Heart left ventricle (tissue), 16 donors: ENCODE measurements at regions not wholly inside any gene's neighbourhood (a gene's known extent, or its start where the extent isn't known, plus 50 kb on each side); places are given as distances from the start of the nearest gene placed in this dataset.

Experiments
- ATAC-seq, 4 donors: fragments of 200-7000 bp; cut with Tn5 transposase; one replicate each; pipeline ENCODE4 v1.9.1; 2020 to 2022; ENCODE audit warnings: moderate library complexity in 4 of 4, mild to moderate bottlenecking in 3 of 4, moderate number of reproducible peaks in 1 of 4
- DNase-seq, 5 donors: peaks; one replicate each; pipeline ENCODE4 v3.0.0-alpha.2; 2020
- H3K27ac ChIP-seq, 12 donors: fragments of 200-600 bp; sonication (generic) in 4 of 12; one replicate each; pipeline versions ENCODE4 v1.5.0 to v1.8.0; 2016 to 2022; ENCODE audit warnings: mild to moderate bottlenecking in 2 of 12
- H3K27me3 ChIP-seq, 9 donors: fragments of 200-600 bp; sonication (generic) in 2 of 9; one replicate each; pipeline versions ENCODE4 v1.5.1 to v1.8.0; 2016 to 2022; ENCODE audit warnings: mild to moderate bottlenecking in 3 of 9
- H3K36me3 ChIP-seq, 9 donors: fragments of 200-600 bp; sonication (generic) in 2 of 9; one replicate each; pipeline versions ENCODE4 v1.5.0 to v1.8.0; 2018 to 2022; ENCODE audit warnings: mild to moderate bottlenecking in 2 of 9
- H3K4me1 ChIP-seq, 12 donors: fragments of 200-600 bp; sonication (generic) in 4 of 12; one replicate each; pipeline versions ENCODE4 v1.5.0 to v1.8.0; 2016 to 2022; ENCODE audit warnings: mild to moderate bottlenecking in 3 of 12
- H3K4me3 ChIP-seq, 12 donors: fragments of 200-600 bp; sonication (generic) in 4 of 12; one replicate each; pipeline versions ENCODE4 v1.5.0 to v1.8.0; 2017 to 2022; ENCODE audit warnings: mild to moderate bottlenecking in 9 of 12, moderate library complexity in 4 of 12
- H3K9me3 ChIP-seq, 12 donors: fragments of 200-600 bp; sonication (generic) in 4 of 12; one replicate each; pipeline versions ENCODE4 v1.5.0 to v1.8.0; 2016 to 2022; ENCODE audit warnings: mild to moderate bottlenecking in 1 of 12
- POLR2A ChIP-seq, 2 donors: fragments of 450-650 bp; IDR thresholded peaks; one replicate each; pipeline ENCODE4 v1.6.1; 2017; ENCODE audit warnings: antibody characterized with exemption in 2 of 2, mild to moderate bottlenecking in 2 of 2, moderate library complexity in 2 of 2
- WGBS, 4 donors: extraction: QIAGEN DNeasy Blood & Tissue Kit in 2 of 4; methylation state at CpG; one replicate each; pipeline versions ENCODE4 v1.1.5 to v1.1.7; 2013 to 2018; 5-methylcytosine and 5-hydroxymethylcytosine counted together
- intact Hi-C, 10 donors: fragments of 100-400 bp; cut with DNase I; formaldehyde crosslinking; loops; one replicate each; pipeline versions ENCODE4 v1.11.1 to v1.14.2; 2022
- TF ChIP-seq, protein P1 (sequence below), 12 donors: fragments of 200-600 bp; sonication (generic) in 4 of 12; IDR thresholded peaks; one replicate each; pipeline versions ENCODE4 v1.5.0 to v1.8.0; 2018 to 2022; ENCODE audit warnings: antibody characterized with exemption in 12 of 12, mild to moderate bottlenecking in 5 of 12
- donor health status: ischemic (EF 13 %, LVEDD 7.1; RV severe dilation, severe dysfunction).
- donor health status: healthy with polysubstance abuse.
- donor health status: DM: no; HTN: yes; CAD: no.
- donor health status: DM: no; HTN: no; CAD: no.
- donor health status: ischemic (EF 25% LVEDD 6.9; RV normal size, moderate dysfunction).
- donor health status: ischemic (EF 25% LVEDD 5.7; RV mildly dilated, moderate dysfunction).
- donor health status: healthy.
- donor health status: DM: yes; HTN: yes; CAD: no.
- donor health status: ischemic (EF 35%, LVEDD 5.7; RV mildly dilated, moderate dysfunction).
- donor health status: nonischemic (EF 11% LVEDD 7.7; RV severe dilation, severe dysfunction).
- donor health status: DM: yes; HTN: yes; CAD: no.
- donor health status: PGD.
- donor health status: ischemic (EF 29% LVEDD 5.4; RV normal size, mild dysfunction).
- donor health status: nonischemic (EF 23%, LVEDD 6.1; RV moderate dilation, normal function).

DNA sequence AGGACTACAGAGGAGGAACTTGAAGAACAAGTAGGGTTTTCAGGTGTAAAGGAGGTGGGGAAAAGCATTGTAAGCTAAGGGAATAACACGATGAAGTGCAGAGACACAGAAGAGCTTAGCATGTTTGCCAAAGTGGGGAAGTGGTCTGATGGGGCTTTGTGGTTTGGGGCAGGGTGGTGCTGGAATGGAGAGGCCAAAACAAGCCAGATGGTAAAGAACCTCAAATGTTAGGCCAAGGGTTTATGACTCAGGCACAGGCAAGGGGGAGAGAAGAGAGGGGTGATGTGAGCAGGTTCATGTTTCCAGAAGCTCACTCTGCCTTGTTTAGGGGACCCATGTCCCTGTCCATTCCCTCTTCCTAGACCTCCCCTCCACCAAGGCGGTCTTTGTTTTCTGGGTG lies 104.5 kb upstream of the YWHAQ start:
- Histone ChIP-seq H3K9me3 (peaks cover 0 to 26% (median 4%) of the 10 kb centered on the region in 12 donors), H3K36me3 (no peaks in the 10 kb centered on the region), H3K4me1 (peaks cover 0 to 24% (median 21%) of the 10 kb centered on the region in 12 donors), H3K4me3 (no peak overlapping the region), H3K27ac (no peak overlapping the region), H3K27me3 (no peaks in the 10 kb centered on the region)
- DNase-seq, result no peak
- no peak for ATAC-seq
- intact Hi-C loops, result loop anchor here in 2 of 10 donors (5.0 kb wide), 2 partner anchors 103 to 178 kb away; partner anchors contain the start of genes ADAM17 (in 1 of the 2) and YWHAQ (in 1 of the 2)
- 90 to 94% (median 91%) methylated on average over 2 of the region's 2 CpGs for WGBS, 4 donors
- TF ChIP-seq POLR2A (IDR thresholded peaks at IDR 0.05), result no peak
- TF ChIP-seq, protein P1, sequence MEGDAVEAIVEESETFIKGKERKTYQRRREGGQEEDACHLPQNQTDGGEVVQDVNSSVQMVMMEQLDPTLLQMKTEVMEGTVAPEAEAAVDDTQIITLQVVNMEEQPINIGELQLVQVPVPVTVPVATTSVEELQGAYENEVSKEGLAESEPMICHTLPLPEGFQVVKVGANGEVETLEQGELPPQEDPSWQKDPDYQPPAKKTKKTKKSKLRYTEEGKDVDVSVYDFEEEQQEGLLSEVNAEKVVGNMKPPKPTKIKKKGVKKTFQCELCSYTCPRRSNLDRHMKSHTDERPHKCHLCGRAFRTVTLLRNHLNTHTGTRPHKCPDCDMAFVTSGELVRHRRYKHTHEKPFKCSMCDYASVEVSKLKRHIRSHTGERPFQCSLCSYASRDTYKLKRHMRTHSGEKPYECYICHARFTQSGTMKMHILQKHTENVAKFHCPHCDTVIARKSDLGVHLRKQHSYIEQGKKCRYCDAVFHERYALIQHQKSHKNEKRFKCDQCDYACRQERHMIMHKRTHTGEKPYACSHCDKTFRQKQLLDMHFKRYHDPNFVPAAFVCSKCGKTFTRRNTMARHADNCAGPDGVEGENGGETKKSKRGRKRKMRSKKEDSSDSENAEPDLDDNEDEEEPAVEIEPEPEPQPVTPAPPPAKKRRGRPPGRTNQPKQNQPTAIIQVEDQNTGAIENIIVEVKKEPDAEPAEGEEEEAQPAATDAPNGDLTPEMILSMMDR (IDR thresholded peaks at IDR 0.05), result no peak

GRCh38 chr2:9736021-9736420 lies 105.2 kb upstream of the YWHAQ start:
- H3K27ac ChIP-seq, result no peak overlapping the region
- TF ChIP-seq POLR2A (IDR thresholded peaks at IDR 0.05), result no peak
- H3K4me3 ChIP-seq, result no peak overlapping the region
- peaks cover 0 to 30% (median 23%) of the 10 kb centered on the region in 12 donors for H3K4me1 ChIP-seq
- intact Hi-C loops, result loop anchor here in 2 of 10 donors (5.0 kb wide), 2 partner anchors 104 to 179 kb away; partner anchors contain the start of genes ADAM17 (in 1 of the 2) and YWHAQ (in 1 of the 2)
- DNase-seq (no peak), ATAC-seq (no peak)
- 95 to 100% (median 96%) methylated on average over 1 of the region's 1 CpG for WGBS, 4 donors
- peaks cover 0 to 26% (median 4%) of the 10 kb centered on the region in 12 donors for H3K9me3 ChIP-seq
- H3K27me3 ChIP-seq, result no peaks in the 10 kb centered on the region
- no peaks in the 10 kb centered on the region for H3K36me3 ChIP-seq

- 69 to 84% (median 80%) methylated on average over 8 to 9 of the region's 9 CpGs for WGBS, 4 donors
- H3K4me3 ChIP-seq, result no peak overlapping the region
- TF ChIP-seq, protein P1 (IDR thresholded peaks at IDR 0.05), result no peak
- no peak for TF ChIP-seq POLR2A (IDR thresholded peaks at IDR 0.05)
- H3K9me3 ChIP-seq, result peaks cover 0 to 26% (median 4%) of the 10 kb centered on the region in 12 donors
- no peak for ATAC-seq
- intact Hi-C loops, result loop anchor here in 2 of 10 donors (5.0 kb wide), 2 partner anchors 105 to 180 kb away; partner anchors contain the start of genes ADAM17 (in 1 of the 2) and YWHAQ (in 1 of the 2)
- H3K4me1 ChIP-seq, result peaks cover 0 to 33% (median 23%) of the 10 kb centered on the region in 12 donors
- H3K27me3 ChIP-seq, result no peaks in the 10 kb centered on the region
- DNase-seq, result no peak
- H3K27ac ChIP-seq, result no peak overlapping the region
- H3K36me3 ChIP-seq, result no peaks in the 10 kb centered on the region
Observed at GRCh38 chr2:9737053-9737875, 106.0 kb upstream of the TAF1B start.

DNA sequence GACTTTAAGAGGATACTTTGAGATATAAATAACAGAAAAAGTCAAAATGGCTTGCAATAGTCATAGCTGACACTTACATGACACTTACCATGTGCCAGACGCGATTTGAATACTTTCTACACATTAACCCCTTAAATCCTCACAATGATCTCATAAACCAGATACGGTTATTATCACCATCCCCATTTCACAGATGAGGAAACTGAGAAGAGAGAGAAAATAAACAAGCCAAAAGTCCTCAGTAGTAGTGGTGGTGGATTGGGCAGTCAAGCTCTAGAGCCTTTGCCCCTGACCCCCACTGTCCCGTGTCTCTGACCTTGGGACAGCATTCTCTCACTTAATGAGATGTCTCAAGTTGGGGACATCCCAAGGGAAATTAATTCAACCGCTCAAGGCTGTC lies 105.2 kb upstream of the TAF1B start:
- Histone ChIP-seq H3K27ac (peak overlapping the region in 11 of 12 donors; percentile 73 to 94 (median 87)), H3K27me3 (no peaks in the 10 kb centered on the region), H3K9me3 (peaks cover 0 to 20% (median 4%) of the 10 kb centered on the region in 12 donors), H3K36me3 (no peaks in the 10 kb centered on the region), H3K4me1 (peaks cover 0 to 33% (median 23%) of the 10 kb centered on the region in 12 donors), H3K4me3 (no peak overlapping the region)
- 64 to 77% (median 67%) methylated on average over 5 of the region's 5 CpGs for WGBS, 4 donors
- ATAC-seq, result no peak
- intact Hi-C loops, result loop anchor here in 3 of 10 donors (1.0 to 5.0 kb wide), 4 partner anchors 20 to 181 kb away; partner anchors contain the start of genes ADAM17 (in 1 of the 3) and YWHAQ (in 1 of the 3)
- TF ChIP-seq POLR2A (IDR thresholded peaks at IDR 0.05), result no peak
- DNase-seq, result no peak
